HG03442 (cell line): ENCODE measurements at regions not wholly inside any gene's neighbourhood (a gene's known extent, or its start where the extent isn't known, plus 50 kb on each side); places are given as distances from the start of the nearest gene placed in this dataset.
"Not testable (repeated sequence)": the region's sequence is repeated elsewhere in the genome, so short reads cannot be mapped to it uniquely, and the experiment has no call there.

Source experiments
- ATAC-seq: cut with Tn5 transposase; IDR thresholded peaks from one replicate; pipeline ENCODE4 v1.9.1; 2021; ENCODE audit warnings: mild to moderate bottlenecking, moderate library complexity; ENCODE audit not compliant: unreplicated experiment

DNA sequence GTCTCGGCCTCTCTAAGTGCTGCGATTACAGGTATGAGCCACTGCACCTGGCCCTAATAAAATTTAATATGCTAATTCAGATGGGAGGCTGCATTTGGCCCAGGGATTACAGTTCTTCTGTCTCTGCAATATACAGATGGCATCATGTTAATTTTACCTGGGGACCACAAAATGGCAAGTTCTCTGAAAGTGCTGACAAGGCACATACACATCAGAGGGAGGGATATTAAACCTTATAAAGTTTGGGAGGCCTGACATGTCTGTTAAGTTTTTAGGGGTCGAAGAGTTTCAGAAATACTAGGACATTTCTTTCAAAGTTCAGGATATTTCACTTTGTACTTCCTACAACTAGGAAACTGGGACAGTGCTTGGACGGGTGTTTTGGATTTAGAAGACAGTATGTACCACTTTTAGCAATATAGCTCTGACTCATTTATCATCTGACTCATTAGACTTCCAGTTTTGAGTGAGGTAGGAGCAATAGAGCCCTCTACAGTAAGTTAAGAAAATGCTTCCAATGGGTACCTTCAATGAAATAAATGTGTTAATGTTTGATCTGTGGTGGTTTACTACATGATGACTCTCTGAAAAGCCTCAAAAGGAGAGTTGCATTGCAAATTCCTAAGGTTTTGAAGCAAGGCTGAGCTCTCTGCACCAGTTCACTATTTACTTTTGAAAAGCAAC, 981.0 kb upstream of the HS3ST1 start:
- no peak for ATAC-seq

DNA sequence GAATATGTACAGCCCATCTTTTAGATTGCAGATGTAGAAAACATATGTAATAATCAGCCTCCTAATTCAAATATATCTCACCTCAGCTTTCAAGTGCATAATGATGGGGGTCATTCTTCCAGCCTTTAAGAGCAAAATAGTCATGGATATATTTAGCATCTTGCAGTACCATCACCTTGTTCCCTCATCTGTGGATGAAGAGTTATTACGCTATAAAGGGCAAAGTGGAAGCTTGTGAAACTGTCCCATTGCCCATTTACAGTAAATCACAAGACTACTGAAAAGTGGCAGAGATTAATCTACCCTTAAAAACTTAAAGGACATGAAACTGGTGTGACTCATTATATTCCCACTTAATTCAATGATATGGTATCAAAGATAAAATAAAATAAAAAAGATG, 979.7 kb upstream of the HS3ST1 start:
- ATAC-seq: no peak

DNA sequence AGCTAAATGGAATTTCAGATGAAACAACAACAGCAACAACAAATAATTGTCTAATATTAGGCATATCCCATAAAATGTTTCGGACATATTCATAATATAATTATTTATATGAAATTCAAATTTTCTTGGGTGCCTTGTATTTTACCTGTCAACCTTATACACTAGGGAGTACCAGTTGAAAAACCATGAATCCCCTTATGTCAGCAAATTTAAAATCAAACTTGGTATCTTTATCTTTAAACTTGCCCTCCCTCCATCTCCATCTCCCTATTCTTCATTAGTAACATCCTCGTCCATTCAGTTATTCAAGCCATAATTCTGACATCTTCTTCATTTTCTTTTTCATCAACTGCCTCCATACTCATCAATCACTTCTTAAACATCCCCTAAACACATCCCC, 974.5 kb upstream of the HS3ST1 start:
- ATAC-seq: no peak

DNA sequence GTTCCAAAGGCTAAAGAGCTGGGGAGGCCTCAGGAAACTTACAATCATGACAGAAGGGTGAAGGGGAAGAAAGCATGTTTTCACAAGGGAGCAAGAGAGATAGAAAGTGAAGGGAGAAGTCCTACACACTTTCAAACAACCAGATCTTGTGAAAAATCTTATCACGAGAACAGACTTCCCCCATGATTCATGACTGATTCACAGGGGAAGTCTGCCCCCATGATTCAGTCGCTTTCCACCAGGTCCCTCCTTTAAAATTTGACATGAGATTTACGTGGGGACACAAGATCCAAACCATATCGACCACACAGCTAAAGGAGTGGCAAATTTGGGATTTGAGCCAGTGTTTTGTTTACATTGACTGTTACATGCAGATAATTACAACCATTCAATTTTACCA, 971.1 kb upstream of the HS3ST1 start:
- no peak for ATAC-seq

DNA sequence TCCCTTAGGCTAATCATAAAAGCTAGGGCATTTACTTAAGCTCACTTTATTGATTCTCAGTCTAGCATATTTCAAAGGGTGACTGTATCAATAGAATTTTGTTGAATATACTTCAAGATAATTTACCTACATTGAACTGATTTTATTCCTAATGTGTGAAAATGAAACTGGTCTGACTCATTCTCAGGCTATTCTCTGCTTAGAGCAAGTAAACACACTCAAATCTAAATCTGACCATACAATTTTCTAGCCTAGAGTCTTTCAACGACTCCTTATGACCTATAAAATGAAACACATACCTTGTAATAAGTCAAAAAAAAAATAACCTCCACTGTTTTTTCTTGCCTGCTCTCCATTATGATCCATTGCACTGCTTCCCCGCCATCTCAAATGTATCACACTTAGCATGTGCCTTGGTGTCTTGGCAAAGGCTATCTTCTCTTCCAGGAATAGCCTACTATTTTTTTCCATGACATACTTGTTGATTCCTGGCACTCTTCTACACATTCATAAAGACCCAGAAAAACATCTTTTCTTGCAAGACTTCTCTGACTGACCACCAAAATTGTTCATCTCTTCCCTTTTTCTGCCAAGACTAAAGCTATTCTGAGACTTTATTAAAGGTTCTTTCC, 965.1 kb upstream of the HS3ST1 start:
- no peak for ATAC-seq

DNA sequence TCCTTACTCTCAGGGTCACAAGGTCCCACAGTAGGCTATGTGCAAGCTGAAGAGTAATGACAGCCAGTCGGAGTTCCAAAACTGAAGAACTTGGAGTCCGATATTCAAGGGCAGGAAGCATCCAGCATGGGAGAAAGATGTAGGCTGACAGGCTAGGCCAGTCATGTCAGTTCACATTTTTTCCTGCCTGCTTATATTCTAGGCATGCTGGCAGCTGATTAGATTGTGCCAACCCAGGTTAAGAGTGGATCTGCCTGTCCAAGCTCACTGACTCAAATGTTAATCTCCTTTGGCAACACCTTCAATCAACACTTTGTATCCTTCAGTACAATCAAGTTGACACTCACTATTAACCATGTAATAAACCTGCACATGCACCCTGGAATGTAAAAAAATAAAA, 960.9 kb upstream of the HS3ST1 start:
- ATAC-seq: no peak

DNA sequence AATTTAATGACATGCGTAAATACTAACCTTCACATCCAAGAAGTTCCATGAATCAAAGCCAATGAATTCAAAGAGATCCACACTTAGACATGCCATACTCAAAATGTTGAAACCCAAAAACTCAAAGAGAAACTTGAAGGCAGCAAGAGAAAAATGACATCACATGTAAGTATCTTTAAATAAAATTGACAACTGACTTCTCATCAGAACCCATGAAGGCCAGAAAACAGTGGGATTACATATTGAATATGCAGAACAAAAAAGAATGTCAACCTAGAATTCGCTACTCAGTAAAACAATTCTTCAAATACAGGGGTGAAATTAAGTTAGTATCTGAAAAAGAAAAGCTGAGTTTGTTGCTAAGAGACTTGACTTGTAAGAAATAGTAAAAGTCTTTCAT, 953.9 kb upstream of the HS3ST1 start:
- ATAC-seq: no peak

DNA sequence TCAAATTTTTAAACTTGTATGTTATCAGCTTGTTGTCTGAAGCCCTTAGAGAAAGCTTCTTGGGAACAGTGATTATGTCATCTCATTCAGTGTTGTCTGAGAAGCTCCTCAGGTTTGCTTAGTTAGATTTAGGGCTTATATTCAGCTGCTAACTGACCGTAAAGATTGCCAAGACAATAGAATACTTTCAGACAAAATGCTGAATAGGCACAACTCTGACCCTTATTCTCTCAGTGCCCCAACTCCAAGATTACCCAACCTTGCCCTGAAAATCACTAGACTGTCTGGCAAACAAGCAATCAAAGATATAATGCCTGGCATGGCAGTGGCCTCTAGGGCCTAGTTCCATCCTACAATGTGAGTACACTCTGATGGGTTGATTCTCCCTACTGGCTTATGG, 950.5 kb upstream of the HS3ST1 start:
- no peak for ATAC-seq

DNA sequence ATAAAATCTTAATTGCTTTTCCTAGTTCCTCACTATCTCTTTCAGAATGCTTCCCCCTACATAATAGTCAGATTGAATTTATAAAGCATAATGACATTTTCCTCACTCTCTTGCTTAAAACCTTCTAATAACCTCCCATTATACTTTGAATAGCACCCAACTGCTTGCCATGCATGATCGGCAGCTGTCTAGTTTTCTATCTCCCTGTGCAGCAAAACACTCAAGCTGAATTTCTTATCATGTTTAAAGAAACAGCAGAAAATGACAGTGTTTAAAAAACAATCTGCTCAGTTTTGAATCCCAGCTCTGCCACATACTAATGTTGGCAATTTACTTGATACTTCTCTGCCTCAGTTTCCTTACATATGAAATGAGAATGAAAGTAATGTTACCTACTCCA, 947.1 kb upstream of the HS3ST1 start:
- no peak for ATAC-seq

DNA sequence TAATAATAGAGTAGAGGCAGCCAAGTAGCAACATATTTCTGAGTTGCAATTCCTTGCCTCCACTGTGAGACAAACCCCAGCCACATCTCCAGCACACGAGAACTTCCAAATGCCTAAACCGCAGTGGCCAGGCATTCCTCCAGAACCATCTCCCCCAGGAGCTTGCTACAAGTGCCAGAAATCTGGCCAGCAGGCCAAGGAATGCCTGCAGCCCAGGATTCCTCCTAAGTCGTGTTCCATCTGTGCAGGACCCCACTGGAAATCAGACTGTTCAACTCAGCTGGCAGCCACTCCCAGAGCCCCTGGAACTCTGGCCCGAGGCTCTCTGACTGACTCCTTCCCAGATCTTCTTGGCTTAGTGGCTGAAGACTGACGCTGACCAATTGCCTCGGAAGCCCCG, 937.2 kb upstream of the HS3ST1 start:
- ATAC-seq: not testable (repeated sequence)

DNA sequence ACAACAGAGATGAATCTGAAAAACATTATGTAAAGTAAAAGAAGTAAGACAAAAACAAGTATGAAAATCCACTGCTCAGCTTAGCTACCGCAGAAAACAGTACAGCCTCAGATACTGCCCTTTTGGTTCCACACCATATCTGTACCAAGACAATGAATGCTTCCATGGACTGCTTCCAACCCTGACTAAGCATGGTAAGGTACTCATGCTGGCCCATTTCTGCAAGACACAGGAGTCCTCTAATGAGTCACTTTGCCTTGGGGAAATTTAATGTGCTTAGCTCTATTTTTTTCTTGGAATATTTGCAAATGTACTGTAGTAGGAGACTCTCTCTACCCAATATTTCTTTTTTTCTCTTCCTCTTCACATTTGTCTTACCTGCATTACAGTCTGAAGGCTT, 931.7 kb upstream of the HS3ST1 start:
- ATAC-seq: no peak

DNA sequence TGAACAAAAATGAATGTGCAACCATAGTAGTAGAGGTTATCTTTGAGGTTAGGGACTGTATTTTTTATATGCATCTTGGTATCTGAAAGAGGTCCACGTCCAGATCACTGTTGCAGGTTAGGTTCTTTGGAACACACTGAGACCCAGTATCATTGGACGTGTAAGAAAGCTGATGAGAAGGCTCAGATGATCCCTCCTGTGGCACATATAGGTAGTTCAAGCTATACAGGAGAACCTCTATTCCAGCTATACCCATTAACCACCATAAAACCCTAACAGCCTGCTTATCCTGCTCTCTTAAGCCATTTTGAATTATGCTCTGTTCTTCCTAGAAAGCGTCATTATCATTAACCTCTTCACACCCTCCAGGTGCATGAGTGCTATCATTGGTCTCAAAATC, 930.7 kb upstream of the HS3ST1 start:
- no peak for ATAC-seq

DNA sequence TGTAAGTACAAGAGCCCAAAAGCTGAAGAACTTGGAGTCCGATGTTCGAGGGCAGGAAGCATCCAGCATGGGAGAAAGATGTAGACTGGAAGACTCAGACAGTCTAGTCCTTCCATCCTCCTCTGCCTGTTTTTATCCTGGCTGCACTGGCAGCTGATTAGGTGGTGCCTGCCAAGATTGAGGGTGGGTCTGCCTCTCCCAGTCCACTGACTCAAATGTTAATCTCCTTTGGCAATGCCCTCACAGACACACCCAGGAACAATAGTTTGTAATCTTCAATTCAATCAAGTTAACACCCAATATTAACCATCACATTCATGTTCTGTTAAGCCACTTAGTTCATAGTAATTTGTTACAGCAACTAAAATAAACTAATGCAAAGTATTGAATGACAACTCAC, 904.4 kb upstream of the HS3ST1 start:
- not testable (repeated sequence) for ATAC-seq

DNA sequence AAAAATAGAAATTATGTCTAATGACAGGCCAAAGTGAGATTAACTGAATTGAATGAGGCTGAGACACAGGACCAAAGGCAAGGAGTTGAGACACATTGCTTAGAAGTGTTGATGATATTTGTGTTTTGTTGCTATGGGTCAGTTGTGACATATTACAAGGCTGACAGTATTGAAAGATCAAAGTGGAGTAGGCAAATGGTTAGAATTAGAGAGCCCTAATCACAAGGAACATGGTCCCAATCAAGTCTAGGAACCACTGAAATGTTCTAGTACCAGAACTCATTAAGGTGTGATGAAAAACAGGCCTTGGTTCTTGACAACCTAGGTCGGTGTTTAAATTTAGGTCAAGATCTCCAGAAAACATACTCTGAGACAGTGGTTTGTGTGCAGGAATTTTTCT, 896.3 kb upstream of the HS3ST1 start:
- ATAC-seq: no peak

DNA sequence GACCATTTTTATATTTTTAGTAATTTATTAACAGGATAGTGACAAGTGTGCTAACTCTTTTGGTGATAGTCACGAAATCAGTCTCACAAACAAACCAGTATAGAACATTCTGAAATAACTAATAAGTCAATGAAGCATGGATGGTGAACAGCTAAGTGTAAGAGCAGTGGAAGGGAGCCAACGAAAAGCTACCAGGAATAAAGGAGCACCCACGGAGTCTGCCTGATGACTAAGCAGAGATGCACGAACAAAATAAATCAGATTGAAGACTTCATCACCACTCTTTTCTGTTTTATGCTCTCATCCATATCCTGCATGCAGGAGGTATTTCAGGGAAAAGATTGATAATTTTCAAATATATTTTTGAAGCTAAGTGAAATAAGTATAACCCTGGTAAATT, 891.1 kb upstream of the HS3ST1 start:
- no peak for ATAC-seq

DNA sequence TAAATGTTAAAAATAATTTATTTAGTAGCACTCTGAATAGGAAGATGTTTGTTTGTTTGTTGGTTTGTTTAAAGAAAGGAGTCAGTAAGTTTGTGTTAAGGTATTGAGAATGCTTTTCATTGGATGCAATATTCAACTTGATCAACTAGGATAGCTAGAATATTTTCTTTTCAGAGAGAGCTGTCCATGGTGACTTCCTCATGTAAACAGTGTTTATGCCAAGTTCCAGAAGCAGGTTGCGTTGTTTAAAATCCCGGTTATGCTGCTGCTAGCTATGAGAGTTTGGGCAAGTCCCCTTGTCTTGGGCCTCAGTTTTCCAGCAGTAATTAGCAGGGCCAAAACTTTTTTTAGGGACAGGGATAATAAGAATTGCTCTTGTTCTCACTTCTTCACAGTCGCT, 876.2 kb upstream of the HS3ST1 start:
- no peak for ATAC-seq

DNA sequence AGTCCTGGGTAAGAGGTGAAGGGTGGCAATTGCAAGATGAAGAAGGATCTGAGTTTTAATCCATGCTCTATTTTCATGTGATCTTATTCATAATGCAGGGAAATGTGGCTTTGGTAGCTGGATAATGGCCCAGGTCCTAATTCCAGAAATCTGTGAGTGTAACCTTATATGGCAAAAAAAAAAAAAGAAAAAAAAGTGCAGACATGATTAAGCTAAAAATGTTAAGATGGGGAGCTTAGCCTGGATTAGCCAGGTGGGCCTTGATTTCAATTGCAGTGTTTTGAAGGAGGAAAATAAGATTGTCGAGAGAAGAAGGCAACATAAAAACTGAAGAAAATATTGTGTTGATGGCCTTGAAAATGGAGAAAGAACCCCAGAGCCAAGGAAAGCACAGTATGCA, 867.7 kb upstream of the HS3ST1 start:
- ATAC-seq: no peak

DNA sequence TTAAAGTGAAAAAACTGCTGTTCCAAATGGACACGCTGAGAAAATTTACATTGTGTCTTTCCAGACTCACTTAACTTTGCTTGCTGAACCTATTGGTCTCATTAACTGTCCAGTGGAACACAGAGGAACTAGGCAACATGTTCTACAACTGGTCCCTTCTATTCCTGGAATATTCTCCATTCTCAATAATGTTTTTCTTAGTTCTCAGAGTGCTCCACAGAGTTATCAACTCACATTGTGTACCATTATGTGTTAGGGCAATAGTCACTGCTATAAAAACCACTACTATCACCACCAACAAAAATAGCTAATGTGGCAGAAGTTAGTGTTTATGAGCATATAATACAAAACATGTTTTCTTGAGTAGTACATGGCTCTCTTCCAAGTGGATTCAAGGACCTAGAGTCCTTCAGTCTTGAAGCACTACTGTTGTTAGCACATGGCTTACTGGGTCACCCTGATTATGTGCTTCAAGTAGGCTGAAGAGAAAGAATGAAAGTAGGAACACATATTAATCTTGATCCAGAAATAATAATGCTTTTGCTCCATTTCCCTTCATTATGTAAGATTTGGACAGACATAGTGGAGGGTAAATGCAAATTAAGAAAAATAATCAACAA, 865.3 kb upstream of the HS3ST1 start:
- no peak for ATAC-seq

DNA sequence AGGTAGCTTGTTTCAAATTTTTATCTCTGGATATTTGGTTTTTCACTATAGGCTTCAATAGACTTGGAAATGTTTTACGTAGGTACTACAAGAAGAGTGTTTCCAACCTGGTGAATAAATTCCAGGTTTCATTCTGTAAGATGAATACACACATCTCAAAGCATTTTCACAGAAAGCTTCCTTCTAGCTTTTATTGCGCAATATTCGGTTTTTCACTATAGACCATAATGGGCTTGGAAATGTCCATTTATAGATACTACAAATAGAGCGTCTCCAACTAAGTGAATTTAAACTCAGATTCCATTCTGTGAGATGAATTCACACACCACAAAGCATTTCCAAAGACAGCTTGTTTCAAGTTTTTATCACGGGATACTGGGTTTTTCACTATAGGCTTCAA, 857.7 kb upstream of the HS3ST1 start:
- no peak for ATAC-seq

DNA sequence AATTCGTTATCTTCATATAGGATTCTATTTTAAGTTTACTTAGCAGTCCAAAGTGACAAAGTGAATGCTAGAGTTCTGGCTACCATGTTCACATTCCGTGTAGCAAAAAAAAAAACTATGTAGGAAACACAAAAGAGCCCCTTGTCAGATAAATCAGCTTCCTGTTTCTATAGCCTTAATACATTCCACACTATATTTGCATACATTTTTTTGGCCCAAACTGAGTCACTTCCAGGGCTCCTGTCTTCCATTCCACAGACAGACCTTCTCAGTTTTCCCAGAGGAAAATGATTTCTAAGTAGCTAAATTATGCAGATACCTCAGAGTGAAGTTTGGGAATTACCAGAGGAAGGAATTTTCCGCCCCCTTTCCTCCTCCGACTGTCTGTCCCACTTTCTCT, 841.9 kb upstream of the HS3ST1 start:
- no peak for ATAC-seq

DNA sequence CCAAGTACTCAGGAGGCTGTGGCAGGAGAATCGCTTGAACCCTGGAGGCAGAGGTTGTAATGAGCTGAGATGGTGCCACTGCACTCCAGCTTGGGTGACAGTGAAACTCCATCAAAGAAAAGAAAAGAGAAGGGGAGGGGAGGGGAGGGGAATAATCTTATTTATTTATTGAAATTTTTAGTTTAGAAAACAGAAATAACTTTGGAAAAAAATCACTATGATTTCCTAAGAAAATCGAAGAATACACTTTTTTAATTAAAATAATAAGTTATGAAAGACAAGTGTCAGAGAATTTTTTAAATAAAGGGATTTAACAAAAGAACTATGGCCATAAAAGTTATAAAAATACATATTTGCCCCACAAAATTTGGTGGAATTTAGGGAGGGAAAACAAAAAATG, 836.9 kb upstream of the HS3ST1 start:
- ATAC-seq: no peak

DNA sequence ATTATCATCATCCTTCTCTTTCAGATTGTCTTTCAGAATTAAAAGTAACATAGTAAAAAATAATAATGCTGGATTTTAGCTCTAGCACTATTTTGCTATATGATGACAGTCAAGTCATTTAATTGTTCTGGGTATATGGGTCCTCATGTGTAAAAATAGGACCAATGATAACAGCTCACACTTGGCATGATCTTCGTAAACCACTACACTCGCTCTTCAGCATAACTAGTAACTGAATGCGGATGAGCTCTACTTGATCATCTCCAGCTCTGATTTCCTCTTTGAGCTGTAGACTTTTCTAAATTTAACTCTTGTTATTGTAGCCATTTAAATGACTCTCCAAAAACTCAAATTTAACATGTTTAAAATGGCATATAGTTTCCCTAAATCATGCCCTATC, 831.8 kb upstream of the HS3ST1 start:
- no peak for ATAC-seq

DNA sequence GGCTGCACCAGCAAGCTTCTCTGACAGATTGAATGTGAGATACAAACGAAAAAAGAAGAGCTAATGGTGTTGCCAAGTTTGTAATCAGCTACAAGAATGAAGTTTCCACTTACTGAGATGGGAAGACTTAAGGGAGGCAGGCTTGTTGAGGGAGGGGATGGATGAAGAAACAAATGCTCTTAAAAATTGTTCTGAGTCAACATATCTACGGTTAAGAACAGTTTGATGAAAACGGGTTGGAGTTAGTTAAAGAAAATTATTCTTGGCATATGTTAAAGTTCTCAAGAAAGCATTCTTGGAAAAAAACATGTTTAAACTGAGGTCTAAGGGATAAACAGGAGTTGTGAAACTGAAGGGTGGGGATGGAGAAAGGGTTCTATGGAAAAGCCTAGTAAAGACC, 816.3 kb upstream of the HS3ST1 start:
- ATAC-seq: no peak
